ENCODE measurements at regions not wholly inside any gene's neighbourhood (a gene's known extent, or its start where the extent isn't known, plus 50 kb on each side); places are given as distances from the start of the nearest gene placed in this dataset.

DNA sequence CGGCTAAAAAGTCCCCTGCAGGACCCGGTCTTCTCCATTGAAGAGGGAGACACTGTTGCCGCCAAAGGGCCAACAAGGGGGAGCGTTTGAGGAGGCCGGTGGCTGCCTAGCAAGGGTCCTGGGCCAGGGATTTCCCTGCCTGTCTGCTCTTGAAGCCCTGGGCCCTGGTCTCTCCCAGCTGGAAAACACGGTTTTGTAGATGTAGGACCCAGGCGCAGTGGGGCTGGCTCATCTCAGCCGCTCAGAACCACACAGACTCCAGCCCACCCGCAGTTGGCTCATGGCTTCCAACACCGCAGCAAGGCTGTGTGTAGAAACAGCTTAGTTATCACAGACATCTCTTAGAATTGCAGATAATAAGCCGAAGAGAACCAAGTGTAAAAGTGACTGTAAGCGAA is 57.1 kb upstream of the TWIST2 start:
- TF ChIP-seq, protein P1, sequence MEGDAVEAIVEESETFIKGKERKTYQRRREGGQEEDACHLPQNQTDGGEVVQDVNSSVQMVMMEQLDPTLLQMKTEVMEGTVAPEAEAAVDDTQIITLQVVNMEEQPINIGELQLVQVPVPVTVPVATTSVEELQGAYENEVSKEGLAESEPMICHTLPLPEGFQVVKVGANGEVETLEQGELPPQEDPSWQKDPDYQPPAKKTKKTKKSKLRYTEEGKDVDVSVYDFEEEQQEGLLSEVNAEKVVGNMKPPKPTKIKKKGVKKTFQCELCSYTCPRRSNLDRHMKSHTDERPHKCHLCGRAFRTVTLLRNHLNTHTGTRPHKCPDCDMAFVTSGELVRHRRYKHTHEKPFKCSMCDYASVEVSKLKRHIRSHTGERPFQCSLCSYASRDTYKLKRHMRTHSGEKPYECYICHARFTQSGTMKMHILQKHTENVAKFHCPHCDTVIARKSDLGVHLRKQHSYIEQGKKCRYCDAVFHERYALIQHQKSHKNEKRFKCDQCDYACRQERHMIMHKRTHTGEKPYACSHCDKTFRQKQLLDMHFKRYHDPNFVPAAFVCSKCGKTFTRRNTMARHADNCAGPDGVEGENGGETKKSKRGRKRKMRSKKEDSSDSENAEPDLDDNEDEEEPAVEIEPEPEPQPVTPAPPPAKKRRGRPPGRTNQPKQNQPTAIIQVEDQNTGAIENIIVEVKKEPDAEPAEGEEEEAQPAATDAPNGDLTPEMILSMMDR (IDR thresholded peaks at IDR 0.05; ENCODE audit: low read depth, low read length) = no peak
- TF ChIP-seq EZH2phosphoT487 (IDR thresholded peaks at IDR 0.05; ENCODE audit: low read depth) = no peak
